ENCODE measurements at regions not wholly inside any gene's neighbourhood (a gene's known extent, or its start where the extent isn't known, plus 50 kb on each side); places are given as distances from the start of the nearest gene placed in this dataset.

DNA sequence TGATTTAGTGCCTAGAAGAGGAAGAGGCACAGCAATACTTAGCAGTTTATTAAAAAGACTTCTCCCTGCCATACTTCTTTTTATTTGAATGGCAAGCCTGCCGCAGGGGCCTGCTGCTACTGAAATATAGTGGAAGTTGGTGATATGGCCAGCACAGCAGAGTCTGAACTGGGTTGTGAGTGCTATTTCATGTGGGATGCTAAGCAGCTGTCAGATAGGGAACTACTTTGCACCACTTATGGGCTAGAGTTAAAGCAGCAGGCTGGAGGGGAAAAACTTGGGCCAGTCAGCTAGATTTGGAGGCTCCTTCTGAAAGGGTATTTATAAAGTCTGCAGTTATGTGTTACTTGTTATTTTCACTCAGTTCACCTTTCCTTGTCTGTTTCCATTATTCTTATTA lies 299.0 kb upstream of the E2F7 start:
- TF ChIP-seq, protein P1, sequence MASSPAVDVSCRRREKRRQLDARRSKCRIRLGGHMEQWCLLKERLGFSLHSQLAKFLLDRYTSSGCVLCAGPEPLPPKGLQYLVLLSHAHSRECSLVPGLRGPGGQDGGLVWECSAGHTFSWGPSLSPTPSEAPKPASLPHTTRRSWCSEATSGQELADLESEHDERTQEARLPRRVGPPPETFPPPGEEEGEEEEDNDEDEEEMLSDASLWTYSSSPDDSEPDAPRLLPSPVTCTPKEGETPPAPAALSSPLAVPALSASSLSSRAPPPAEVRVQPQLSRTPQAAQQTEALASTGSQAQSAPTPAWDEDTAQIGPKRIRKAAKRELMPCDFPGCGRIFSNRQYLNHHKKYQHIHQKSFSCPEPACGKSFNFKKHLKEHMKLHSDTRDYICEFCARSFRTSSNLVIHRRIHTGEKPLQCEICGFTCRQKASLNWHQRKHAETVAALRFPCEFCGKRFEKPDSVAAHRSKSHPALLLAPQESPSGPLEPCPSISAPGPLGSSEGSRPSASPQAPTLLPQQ (tag by site-specific recombination; IDR thresholded peaks at IDR 0.05): no peak
- no peak for TF ChIP-seq ZNF169 (tag by site-specific recombination; IDR thresholded peaks at IDR 0.05)
- TF ChIP-seq, protein P2, sequence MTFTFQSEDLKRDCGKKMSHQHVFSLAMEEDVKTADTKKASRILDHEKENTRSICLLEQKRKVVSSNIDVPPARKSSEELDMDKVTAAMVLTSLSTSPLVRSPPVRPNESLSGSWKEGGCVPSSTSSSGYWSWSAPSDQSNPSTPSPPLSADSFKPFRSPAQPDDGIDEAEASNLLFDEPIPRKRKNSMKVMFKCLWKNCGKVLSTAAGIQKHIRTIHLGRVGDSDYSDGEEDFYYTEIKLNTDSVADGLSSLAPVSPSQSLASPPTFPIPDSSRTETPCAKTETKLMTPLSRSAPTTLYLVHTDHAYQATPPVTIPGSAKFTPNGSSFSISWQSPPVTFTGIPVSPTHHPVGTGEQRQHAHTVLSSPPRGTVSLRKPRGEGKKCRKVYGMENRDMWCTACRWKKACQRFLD (tag by site-specific recombination; IDR thresholded peaks at IDR 0.05): no peak
- no peak for TF ChIP-seq ZNF610 (tag by site-specific recombination; IDR thresholded peaks at IDR 0.05; ENCODE audit: borderline replicate concordance)
- no peak for TF ChIP-seq ZNF302 (tag by site-specific recombination; IDR thresholded peaks at IDR 0.05; ENCODE audit: low read depth)
- TF ChIP-seq, protein P3, sequence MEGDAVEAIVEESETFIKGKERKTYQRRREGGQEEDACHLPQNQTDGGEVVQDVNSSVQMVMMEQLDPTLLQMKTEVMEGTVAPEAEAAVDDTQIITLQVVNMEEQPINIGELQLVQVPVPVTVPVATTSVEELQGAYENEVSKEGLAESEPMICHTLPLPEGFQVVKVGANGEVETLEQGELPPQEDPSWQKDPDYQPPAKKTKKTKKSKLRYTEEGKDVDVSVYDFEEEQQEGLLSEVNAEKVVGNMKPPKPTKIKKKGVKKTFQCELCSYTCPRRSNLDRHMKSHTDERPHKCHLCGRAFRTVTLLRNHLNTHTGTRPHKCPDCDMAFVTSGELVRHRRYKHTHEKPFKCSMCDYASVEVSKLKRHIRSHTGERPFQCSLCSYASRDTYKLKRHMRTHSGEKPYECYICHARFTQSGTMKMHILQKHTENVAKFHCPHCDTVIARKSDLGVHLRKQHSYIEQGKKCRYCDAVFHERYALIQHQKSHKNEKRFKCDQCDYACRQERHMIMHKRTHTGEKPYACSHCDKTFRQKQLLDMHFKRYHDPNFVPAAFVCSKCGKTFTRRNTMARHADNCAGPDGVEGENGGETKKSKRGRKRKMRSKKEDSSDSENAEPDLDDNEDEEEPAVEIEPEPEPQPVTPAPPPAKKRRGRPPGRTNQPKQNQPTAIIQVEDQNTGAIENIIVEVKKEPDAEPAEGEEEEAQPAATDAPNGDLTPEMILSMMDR (tag by site-specific recombination; IDR thresholded peaks at IDR 0.05): no peak
- TF ChIP-seq, protein P4, sequence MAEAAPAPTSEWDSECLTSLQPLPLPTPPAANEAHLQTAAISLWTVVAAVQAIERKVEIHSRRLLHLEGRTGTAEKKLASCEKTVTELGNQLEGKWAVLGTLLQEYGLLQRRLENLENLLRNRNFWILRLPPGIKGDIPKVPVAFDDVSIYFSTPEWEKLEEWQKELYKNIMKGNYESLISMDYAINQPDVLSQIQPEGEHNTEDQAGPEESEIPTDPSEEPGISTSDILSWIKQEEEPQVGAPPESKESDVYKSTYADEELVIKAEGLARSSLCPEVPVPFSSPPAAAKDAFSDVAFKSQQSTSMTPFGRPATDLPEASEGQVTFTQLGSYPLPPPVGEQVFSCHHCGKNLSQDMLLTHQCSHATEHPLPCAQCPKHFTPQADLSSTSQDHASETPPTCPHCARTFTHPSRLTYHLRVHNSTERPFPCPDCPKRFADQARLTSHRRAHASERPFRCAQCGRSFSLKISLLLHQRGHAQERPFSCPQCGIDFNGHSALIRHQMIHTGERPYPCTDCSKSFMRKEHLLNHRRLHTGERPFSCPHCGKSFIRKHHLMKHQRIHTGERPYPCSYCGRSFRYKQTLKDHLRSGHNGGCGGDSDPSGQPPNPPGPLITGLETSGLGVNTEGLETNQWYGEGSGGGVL (tag by site-specific recombination; IDR thresholded peaks at IDR 0.05): no peak
- TF ChIP-seq, protein P5, sequence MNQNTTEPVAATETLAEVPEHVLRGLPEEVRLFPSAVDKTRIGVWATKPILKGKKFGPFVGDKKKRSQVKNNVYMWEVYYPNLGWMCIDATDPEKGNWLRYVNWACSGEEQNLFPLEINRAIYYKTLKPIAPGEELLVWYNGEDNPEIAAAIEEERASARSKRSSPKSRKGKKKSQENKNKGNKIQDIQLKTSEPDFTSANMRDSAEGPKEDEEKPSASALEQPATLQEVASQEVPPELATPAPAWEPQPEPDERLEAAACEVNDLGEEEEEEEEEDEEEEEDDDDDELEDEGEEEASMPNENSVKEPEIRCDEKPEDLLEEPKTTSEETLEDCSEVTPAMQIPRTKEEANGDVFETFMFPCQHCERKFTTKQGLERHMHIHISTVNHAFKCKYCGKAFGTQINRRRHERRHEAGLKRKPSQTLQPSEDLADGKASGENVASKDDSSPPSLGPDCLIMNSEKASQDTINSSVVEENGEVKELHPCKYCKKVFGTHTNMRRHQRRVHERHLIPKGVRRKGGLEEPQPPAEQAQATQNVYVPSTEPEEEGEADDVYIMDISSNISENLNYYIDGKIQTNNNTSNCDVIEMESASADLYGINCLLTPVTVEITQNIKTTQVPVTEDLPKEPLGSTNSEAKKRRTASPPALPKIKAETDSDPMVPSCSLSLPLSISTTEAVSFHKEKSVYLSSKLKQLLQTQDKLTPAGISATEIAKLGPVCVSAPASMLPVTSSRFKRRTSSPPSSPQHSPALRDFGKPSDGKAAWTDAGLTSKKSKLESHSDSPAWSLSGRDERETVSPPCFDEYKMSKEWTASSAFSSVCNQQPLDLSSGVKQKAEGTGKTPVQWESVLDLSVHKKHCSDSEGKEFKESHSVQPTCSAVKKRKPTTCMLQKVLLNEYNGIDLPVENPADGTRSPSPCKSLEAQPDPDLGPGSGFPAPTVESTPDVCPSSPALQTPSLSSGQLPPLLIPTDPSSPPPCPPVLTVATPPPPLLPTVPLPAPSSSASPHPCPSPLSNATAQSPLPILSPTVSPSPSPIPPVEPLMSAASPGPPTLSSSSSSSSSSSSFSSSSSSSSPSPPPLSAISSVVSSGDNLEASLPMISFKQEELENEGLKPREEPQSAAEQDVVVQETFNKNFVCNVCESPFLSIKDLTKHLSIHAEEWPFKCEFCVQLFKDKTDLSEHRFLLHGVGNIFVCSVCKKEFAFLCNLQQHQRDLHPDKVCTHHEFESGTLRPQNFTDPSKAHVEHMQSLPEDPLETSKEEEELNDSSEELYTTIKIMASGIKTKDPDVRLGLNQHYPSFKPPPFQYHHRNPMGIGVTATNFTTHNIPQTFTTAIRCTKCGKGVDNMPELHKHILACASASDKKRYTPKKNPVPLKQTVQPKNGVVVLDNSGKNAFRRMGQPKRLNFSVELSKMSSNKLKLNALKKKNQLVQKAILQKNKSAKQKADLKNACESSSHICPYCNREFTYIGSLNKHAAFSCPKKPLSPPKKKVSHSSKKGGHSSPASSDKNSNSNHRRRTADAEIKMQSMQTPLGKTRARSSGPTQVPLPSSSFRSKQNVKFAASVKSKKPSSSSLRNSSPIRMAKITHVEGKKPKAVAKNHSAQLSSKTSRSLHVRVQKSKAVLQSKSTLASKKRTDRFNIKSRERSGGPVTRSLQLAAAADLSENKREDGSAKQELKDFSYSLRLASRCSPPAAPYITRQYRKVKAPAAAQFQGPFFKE (tag by site-specific recombination; IDR thresholded peaks at IDR 0.05; ENCODE audit: borderline replicate concordance): no peak
- TF ChIP-seq, protein P6, sequence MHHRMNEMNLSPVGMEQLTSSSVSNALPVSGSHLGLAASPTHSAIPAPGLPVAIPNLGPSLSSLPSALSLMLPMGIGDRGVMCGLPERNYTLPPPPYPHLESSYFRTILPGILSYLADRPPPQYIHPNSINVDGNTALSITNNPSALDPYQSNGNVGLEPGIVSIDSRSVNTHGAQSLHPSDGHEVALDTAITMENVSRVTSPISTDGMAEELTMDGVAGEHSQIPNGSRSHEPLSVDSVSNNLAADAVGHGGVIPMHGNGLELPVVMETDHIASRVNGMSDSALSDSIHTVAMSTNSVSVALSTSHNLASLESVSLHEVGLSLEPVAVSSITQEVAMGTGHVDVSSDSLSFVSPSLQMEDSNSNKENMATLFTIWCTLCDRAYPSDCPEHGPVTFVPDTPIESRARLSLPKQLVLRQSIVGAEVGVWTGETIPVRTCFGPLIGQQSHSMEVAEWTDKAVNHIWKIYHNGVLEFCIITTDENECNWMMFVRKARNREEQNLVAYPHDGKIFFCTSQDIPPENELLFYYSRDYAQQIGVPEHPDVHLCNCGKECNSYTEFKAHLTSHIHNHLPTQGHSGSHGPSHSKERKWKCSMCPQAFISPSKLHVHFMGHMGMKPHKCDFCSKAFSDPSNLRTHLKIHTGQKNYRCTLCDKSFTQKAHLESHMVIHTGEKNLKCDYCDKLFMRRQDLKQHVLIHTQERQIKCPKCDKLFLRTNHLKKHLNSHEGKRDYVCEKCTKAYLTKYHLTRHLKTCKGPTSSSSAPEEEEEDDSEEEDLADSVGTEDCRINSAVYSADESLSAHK (tag by site-specific recombination; IDR thresholded peaks at IDR 0.05): no peak
- TF ChIP-seq ZNF274 (IDR thresholded peaks at IDR 0.05; ENCODE audit: low read length): no peak
- no peak for TF ChIP-seq ZNF274 (tag by site-specific recombination; IDR thresholded peaks at IDR 0.05; ENCODE audit: borderline replicate concordance)

All from HEK293 (cell line).